Spleen (tissue), 11 donors: ENCODE measurements at regions not wholly inside any gene's neighbourhood (a gene's known extent, or its start where the extent isn't known, plus 50 kb on each side); places are given as distances from the start of the nearest gene placed in this dataset.

ENCODE experiments used
- DNase-seq: peaks from one replicate; pipeline ENCODE4 v3.0.0-alpha.2; 2020
- H3K27ac ChIP-seq, 8 donors: fragments of 200-600 bp; sonication (generic) in 7 of 8; 1 replicate in 4 of 8; 2 replicates in 4 of 8; pipeline versions ENCODE4 v1.5.0 to v1.8.0; 2016 to 2021; ENCODE audit warnings: inconsistent platforms in 4 of 8, mild to moderate bottlenecking in 4 of 8, moderate library complexity in 1 of 8
- H3K27me3 ChIP-seq, 7 donors: fragments of 200-600 bp; sonication (generic) in 6 of 7; replicated peaks in 1 of 7; 1 replicate in 4 of 7; 2 replicates in 3 of 7; pipeline versions ENCODE4 v1.5.0 to v1.8.0; 2016 to 2021; ENCODE audit warnings: inconsistent platforms in 3 of 7, mild to moderate bottlenecking in 1 of 7
- H3K36me3 ChIP-seq, 6 donors: fragments of 200-600 bp; sonication (generic) in 5 of 6; 1 replicate in 4 of 6; 2 replicates in 2 of 6; pipeline versions ENCODE4 v1.5.0 to v1.8.0; 2016 to 2021; ENCODE audit warnings: inconsistent platforms in 2 of 6
- H3K4me1 ChIP-seq, 6 donors: fragments of 200-600 bp; sonication (generic) in 5 of 6; 1 replicate in 3 of 6; 2 replicates in 3 of 6; pipeline versions ENCODE4 v1.5.0 to v1.8.0; 2016 to 2021; ENCODE audit warnings: inconsistent platforms in 3 of 6
- H3K4me3 ChIP-seq, 8 donors: fragments of 200-600 bp; sonication (generic) in 7 of 8; 1 replicate in 4 of 8; 2 replicates in 4 of 8; pipeline versions ENCODE4 v1.5.0 to v1.8.0; 2016 to 2021; ENCODE audit warnings: inconsistent platforms in 4 of 8, mild to moderate bottlenecking in 4 of 8, moderate library complexity in 2 of 8
- H3K9me3 ChIP-seq, 8 donors: fragments of 200-600 bp; sonication (generic) in 7 of 8; 1 replicate in 4 of 8; 2 replicates in 4 of 8; pipeline versions ENCODE4 v1.5.0 to v1.8.0; 2016 to 2021; ENCODE audit warnings: inconsistent platforms in 4 of 8
- POLR2A ChIP-seq, 3 donors: fragments of 450-650 bp; IDR thresholded peaks; one replicate each; pipeline ENCODE4 v1.5.1; 2017; ENCODE audit warnings: antibody characterized with exemption in 3 of 3, mild to moderate bottlenecking in 1 of 3
- POLR2AphosphoS5 ChIP-seq, 3 donors: sonication (generic); formaldehyde crosslinking; IDR thresholded peaks; one replicate each; pipeline ENCODE4 v1.5.1; 2017; ENCODE audit warnings: antibody characterized with exemption in 3 of 3
- WGBS, 5 donors: extraction: QIAGEN DNeasy Blood & Tissue Kit in 3 of 5; methylation state at CpG; one replicate each; pipeline versions ENCODE4 v1.1.5 to v1.1.7; 2013 to 2018; 5-methylcytosine and 5-hydroxymethylcytosine counted together
- intact Hi-C: fragments of 100-400 bp; cut with DNase I; formaldehyde crosslinking; loops from one replicate; pipeline ENCODE4 v1.15.0; 2023; ENCODE audit warnings: low total_unique reads
- TF ChIP-seq, protein P1 (sequence below), 11 experiments: fragments of 200-600 bp in 7 of 11; fragments of 450-650 bp in 4 of 11; sonication (generic) in 4 of 11; IDR thresholded peaks in 8 of 11; conservative IDR thresholded peaks in 3 of 11; 1 replicate in 7 of 11; 2 replicates in 4 of 11; pipeline versions ENCODE4 v1.4.0 to v1.8.0; 2016 to 2021; ENCODE audit warnings: antibody characterized with exemption in 11 of 11, inconsistent platforms in 4 of 11, mild to moderate bottlenecking in 1 of 11
- donor health status: healthy with polysubstance abuse.
- donor health status: DM: no; HTN: no; CAD: no; lungs with moderate emphysema.
- donor health status: DM: no; HTN: no; CAD: no.
- donor health status: Bipolar disorder and iron deficiency.
- donor health status: healthy.
- donor health status: DM: no; HTN: no; CAD: no.
- donor health status: DM: yes; HTN: yes; CAD: no.

DNA sequence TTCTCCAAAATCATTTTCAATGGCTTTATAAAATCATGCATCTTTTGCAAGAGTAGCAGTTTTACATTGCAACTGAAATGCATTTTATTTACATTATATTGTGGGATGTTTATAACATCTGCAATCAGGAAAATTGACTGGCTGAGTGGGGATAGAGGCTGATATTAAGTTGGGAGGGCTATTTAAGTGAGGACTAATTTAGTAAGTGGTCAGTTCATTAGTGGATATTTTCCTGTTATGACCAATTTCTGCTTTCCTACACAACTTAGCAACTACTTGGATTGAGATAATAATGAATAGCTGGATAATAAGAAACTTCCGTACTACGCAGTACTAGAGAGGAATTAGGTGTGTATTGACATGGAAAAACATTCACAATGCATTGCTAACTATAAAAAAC, 92.9 kb upstream of the SSBP2 start:
- no peaks in the 10 kb centered on the region for H3K27me3 ChIP-seq
- H3K9me3 ChIP-seq: no peaks in the 10 kb centered on the region
- no peak for DNase-seq
- no peak overlapping the region for H3K27ac ChIP-seq
- H3K4me1 ChIP-seq: peaks cover 0 to under 1% (median 0%) of the 10 kb centered on the region in 6 donors
- no peaks in the 10 kb centered on the region for H3K36me3 ChIP-seq
- intact Hi-C loops: no loop called here
- no peak for TF ChIP-seq POLR2AphosphoS5 (IDR thresholded peaks at IDR 0.05)
- TF ChIP-seq POLR2A (IDR thresholded peaks at IDR 0.05): no peak
- TF ChIP-seq, protein P1, sequence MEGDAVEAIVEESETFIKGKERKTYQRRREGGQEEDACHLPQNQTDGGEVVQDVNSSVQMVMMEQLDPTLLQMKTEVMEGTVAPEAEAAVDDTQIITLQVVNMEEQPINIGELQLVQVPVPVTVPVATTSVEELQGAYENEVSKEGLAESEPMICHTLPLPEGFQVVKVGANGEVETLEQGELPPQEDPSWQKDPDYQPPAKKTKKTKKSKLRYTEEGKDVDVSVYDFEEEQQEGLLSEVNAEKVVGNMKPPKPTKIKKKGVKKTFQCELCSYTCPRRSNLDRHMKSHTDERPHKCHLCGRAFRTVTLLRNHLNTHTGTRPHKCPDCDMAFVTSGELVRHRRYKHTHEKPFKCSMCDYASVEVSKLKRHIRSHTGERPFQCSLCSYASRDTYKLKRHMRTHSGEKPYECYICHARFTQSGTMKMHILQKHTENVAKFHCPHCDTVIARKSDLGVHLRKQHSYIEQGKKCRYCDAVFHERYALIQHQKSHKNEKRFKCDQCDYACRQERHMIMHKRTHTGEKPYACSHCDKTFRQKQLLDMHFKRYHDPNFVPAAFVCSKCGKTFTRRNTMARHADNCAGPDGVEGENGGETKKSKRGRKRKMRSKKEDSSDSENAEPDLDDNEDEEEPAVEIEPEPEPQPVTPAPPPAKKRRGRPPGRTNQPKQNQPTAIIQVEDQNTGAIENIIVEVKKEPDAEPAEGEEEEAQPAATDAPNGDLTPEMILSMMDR (IDR thresholded peaks at IDR 0.05 in 8 of 11, conservative IDR thresholded peaks at IDR 0.05 in 3 of 11): no peak
- no peak overlapping the region for H3K4me3 ChIP-seq
- 89 to 99% (median 95%) methylated on average over 2 of the region's 2 CpGs for WGBS, 5 donors

DNA sequence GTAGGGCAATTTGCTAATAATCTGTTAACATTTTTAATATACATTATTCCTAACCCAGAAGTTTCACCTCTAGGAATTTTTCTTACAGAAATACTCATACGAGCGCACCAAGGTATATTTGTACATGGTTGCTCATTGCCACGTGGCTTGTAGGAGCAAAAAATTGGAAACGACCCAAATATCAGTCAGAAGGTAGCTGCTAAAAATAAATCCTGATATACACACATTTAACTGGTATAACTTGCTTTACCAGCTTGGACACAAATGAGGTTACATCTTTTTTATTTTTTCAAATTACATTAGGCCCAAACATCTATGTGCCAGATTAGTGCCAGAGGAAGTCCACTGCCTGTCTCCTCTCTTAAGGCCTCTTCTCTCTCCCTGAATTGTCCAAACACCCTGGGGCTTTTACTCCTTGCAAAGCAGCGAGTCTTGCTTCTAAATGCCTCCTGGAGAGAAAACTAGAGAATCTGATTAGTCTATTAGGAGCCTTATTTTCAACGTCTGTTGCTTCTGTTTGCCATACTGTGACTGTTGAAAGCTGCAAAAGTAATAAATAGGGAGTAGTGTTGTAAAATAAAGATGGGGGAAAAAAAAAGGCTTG, 92.0 kb upstream of the SSBP2 start:
- 81 to 91% (median 85%) methylated on average over 6 of the region's 6 CpGs for WGBS, 5 donors
- Histone ChIP-seq H3K4me3 (no peak overlapping the region), H3K4me1 (peaks cover 0 to 6% (median 0%) of the 10 kb centered on the region in 6 donors), H3K9me3 (no peaks in the 10 kb centered on the region), H3K27ac (no peak overlapping the region), H3K27me3 (no peaks in the 10 kb centered on the region), H3K36me3 (no peaks in the 10 kb centered on the region)
- DNase-seq: no peak
- TF ChIP-seq, protein P1 (IDR thresholded peaks at IDR 0.05 in 8 of 11, conservative IDR thresholded peaks at IDR 0.05 in 3 of 11): no peak
- no peak for TF ChIP-seq POLR2A (IDR thresholded peaks at IDR 0.05)
- no peak for TF ChIP-seq POLR2AphosphoS5 (IDR thresholded peaks at IDR 0.05)
- intact Hi-C loops: no loop called here

DNA sequence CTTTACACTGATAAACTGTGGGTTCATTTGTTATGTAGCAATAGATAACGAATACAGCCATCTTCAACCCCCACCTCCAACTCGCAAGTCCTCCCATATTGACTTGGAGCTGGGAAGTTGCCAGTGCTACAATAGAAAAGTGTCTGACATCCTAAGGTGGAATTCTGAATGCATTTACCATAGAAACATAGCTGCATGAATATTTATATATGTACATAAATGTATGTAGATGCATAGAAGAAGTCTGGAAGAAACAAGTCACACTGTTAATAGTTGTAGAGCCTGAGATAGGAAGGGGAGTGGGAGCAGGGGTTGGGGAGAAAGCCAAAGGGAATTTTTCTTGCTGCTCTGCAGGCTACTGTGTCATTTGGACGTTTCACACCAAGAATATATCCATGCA, 88.1 kb upstream of the SSBP2 start:
- Histone ChIP-seq H3K9me3 (no peaks in the 10 kb centered on the region), H3K27me3 (no peaks in the 10 kb centered on the region), H3K36me3 (no peaks in the 10 kb centered on the region), H3K27ac (no peak overlapping the region), H3K4me1 (peaks cover 0 to 6% (median 0%) of the 10 kb centered on the region in 6 donors), H3K4me3 (no peak overlapping the region)
- DNase-seq: no peak
- no peak for TF ChIP-seq POLR2AphosphoS5 (IDR thresholded peaks at IDR 0.05)
- TF ChIP-seq, protein P1 (IDR thresholded peaks at IDR 0.05 in 8 of 11, conservative IDR thresholded peaks at IDR 0.05 in 3 of 11): no peak
- no peak for TF ChIP-seq POLR2A (IDR thresholded peaks at IDR 0.05)
- 70 to 82% (median 71%) methylated on average over 3 of the region's 3 CpGs for WGBS, 5 donors
- intact Hi-C loops: loop anchor here (10.0 kb wide), 1 partner anchor 414 kb away; no protein-coding TSS in a partner anchor

DNA sequence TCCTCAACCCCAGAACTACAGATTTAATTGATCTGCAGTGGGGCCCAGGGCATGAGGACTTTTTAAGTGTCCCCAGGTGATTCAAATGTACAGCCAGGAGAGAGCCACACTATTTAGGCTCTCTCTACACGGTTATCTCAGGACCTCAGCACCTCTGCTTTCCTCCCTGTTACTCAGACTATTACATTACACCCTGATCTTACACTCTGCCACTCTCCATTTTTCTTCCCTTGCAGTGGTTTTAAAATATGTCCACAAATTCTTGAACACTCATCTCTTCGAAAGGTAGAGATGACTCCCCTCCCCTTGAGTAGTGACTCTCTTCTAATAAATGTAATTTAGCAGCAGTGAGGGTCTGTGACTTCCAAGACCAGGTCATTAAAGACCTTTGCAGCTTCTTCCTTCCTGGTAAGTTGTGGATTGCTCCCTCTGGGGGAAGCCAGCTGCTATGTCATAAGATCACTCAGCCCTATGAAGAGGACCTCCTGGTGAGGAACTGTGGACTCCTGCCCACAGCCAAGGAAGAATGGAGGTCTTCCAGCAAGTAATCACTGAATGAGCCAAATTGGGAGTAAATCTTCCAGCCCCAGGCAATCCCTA, 87.5 kb upstream of the SSBP2 start:
- no peaks in the 10 kb centered on the region for H3K36me3 ChIP-seq
- intact Hi-C loops: loop anchor here (10.0 kb wide), 1 partner anchor 414 kb away; no protein-coding TSS in a partner anchor
- DNase-seq: no peak
- H3K4me1 ChIP-seq: peaks cover 0 to 6% (median 0%) of the 10 kb centered on the region in 6 donors
- TF ChIP-seq, protein P1 (IDR thresholded peaks at IDR 0.05 in 8 of 11, conservative IDR thresholded peaks at IDR 0.05 in 3 of 11): peak in 8 of 11 experiments; percentile 39 to 69 (median 50)
- TF ChIP-seq POLR2AphosphoS5 (IDR thresholded peaks at IDR 0.05): no peak
- H3K4me3 ChIP-seq: no peak overlapping the region
- no peaks in the 10 kb centered on the region for H3K27me3 ChIP-seq
- WGBS, 5 donors: 57 to 68% (median 59%) methylated on average over 2 of the region's 2 CpGs
- no peak overlapping the region for H3K27ac ChIP-seq
- no peaks in the 10 kb centered on the region for H3K9me3 ChIP-seq
